Uterus (tissue), 3 donors: ENCODE measurements at regions not wholly inside any gene's neighbourhood (a gene's known extent, or its start where the extent isn't known, plus 50 kb on each side); places are given as distances from the start of the nearest gene placed in this dataset.

ENCODE experiments used
- DNase-seq, 2 donors: peaks; one replicate each; pipeline ENCODE4 v3.0.0-alpha.2; 2019 to 2020
- H3K27ac ChIP-seq, 2 donors: fragments of 200-600 bp; sonication (generic); 1 replicate in 1 of 2; 2 replicates in 1 of 2; pipeline ENCODE4 v1.5.1; 2016 to 2018
- H3K27me3 ChIP-seq, 2 donors: fragments of 200-600 bp; sonication (generic); one replicate each; pipeline ENCODE4 v1.5.1; 2018 to 2019; ENCODE audit warnings: control low read depth in 1 of 2
- H3K36me3 ChIP-seq, 2 donors: fragments of 200-600 bp; sonication (generic); one replicate each; pipeline ENCODE4 v1.5.1; 2019; ENCODE audit warnings: control low read depth in 1 of 2
- H3K4me1 ChIP-seq, 2 donors: fragments of 200-600 bp; sonication (generic); one replicate each; pipeline ENCODE4 v1.5.1; 2018 to 2019; ENCODE audit warnings: control low read depth in 1 of 2
- H3K4me3 ChIP-seq, 2 donors: fragments of 200-600 bp; sonication (generic); 1 replicate in 1 of 2; 2 replicates in 1 of 2; pipeline ENCODE4 v1.5.1; 2018 to 2019; ENCODE audit warnings: mild to moderate bottlenecking in 1 of 2
- H3K9me3 ChIP-seq, 2 donors: fragments of 200-600 bp; sonication (generic); one replicate each; pipeline ENCODE4 v1.5.1; 2019; ENCODE audit warnings: control low read depth in 1 of 2
- CTCF ChIP-seq, 4 experiments: fragments of 200-600 bp in 2 of 4; fragments of 450-650 bp in 2 of 4; sonication (generic) in 2 of 4; IDR thresholded peaks; one replicate each; pipeline ENCODE4 v1.5.1; 2016 to 2019; ENCODE audit warnings: antibody characterized with exemption in 4 of 4, mild to moderate bottlenecking in 2 of 4, moderate library complexity in 1 of 4
- POLR2A ChIP-seq, 2 donors: fragments of 450-650 bp; IDR thresholded peaks; one replicate each; pipeline ENCODE4 v1.6.1; 2016; ENCODE audit warnings: antibody characterized with exemption in 2 of 2, mild to moderate bottlenecking in 1 of 2, moderate library complexity in 1 of 2
- intact Hi-C: fragments of 100-400 bp; cut with DNase I; formaldehyde crosslinking; loops from one replicate; pipeline ENCODE4 v1.15.1; 2023; ENCODE audit warnings: low total_unique reads
- donor health status: DM: yes; HTN: yes; CAD: no.

- H3K9me3 ChIP-seq, result no peaks in the 10 kb centered on the region
- DNase-seq, result no peak
- TF ChIP-seq CTCF (IDR thresholded peaks at IDR 0.05) (no peak), POLR2A (IDR thresholded peaks at IDR 0.05) (no peak)
- intact Hi-C loops, result no loop called here
- H3K4me3 ChIP-seq, result no peak overlapping the region
- no peaks in the 10 kb centered on the region for H3K4me1 ChIP-seq
- H3K27ac ChIP-seq, result no peak overlapping the region
- H3K36me3 ChIP-seq, result no peaks in the 10 kb centered on the region
- H3K27me3 ChIP-seq, result no peaks in the 10 kb centered on the region
Observed at GRCh38 chr18:40066368-40066767, 1888.7 kb upstream of the PIK3C3 start.

- no peaks in the 10 kb centered on the region for H3K27me3 ChIP-seq
- TF ChIP-seq POLR2A (IDR thresholded peaks at IDR 0.05) (no peak), CTCF (IDR thresholded peaks at IDR 0.05) (no peak)
- no peak overlapping the region for H3K4me3 ChIP-seq
- no peak overlapping the region for H3K27ac ChIP-seq
- H3K4me1 ChIP-seq, result no peaks in the 10 kb centered on the region
- H3K9me3 ChIP-seq, result no peaks in the 10 kb centered on the region
- no peak for DNase-seq
- H3K36me3 ChIP-seq, result no peaks in the 10 kb centered on the region
- intact Hi-C loops, result no loop called here
Observed at GRCh38 chr18:40063488-40063887, 1891.5 kb upstream of the PIK3C3 start.

GRCh38 chr18:40061086-40061485, 1893.9 kb upstream of the PIK3C3 start:
- intact Hi-C loops, result no loop called here
- TF ChIP-seq POLR2A (IDR thresholded peaks at IDR 0.05) (no peak), CTCF (IDR thresholded peaks at IDR 0.05) (no peak)

GRCh38 chr18:40060562-40060961, 1894.5 kb upstream of the PIK3C3 start:
- TF ChIP-seq CTCF (IDR thresholded peaks at IDR 0.05) (no peak), POLR2A (IDR thresholded peaks at IDR 0.05) (no peak)

More at GRCh38 chr18:40061086-40061485, 1893.9 kb upstream of the PIK3C3 start:
- H3K27ac ChIP-seq, result no peak overlapping the region
- no peaks in the 10 kb centered on the region for H3K9me3 ChIP-seq
- no peak overlapping the region for H3K4me3 ChIP-seq
- no peak for DNase-seq
- H3K36me3 ChIP-seq, result no peaks in the 10 kb centered on the region
- H3K27me3 ChIP-seq, result no peaks in the 10 kb centered on the region
- no peaks in the 10 kb centered on the region for H3K4me1 ChIP-seq

GRCh38 chr18:40058811-40059570, 1896.0 kb upstream of the PIK3C3 start:
- no peaks in the 10 kb centered on the region for H3K36me3 ChIP-seq
- H3K4me1 ChIP-seq, result no peaks in the 10 kb centered on the region
- H3K4me3 ChIP-seq, result no peak overlapping the region
- TF ChIP-seq POLR2A (IDR thresholded peaks at IDR 0.05) (no peak), CTCF (IDR thresholded peaks at IDR 0.05) (no peak)
- no peak overlapping the region for H3K27ac ChIP-seq
- no peaks in the 10 kb centered on the region for H3K9me3 ChIP-seq
- H3K27me3 ChIP-seq, result no peaks in the 10 kb centered on the region
- intact Hi-C loops, result no loop called here
- DNase-seq, result no peak

More at GRCh38 chr18:40060562-40060961, 1894.5 kb upstream of the PIK3C3 start:
- no peaks in the 10 kb centered on the region for H3K36me3 ChIP-seq
- no peak for DNase-seq
- H3K4me1 ChIP-seq, result no peaks in the 10 kb centered on the region
- H3K27me3 ChIP-seq, result no peaks in the 10 kb centered on the region
- H3K27ac ChIP-seq, result no peak overlapping the region
- no peaks in the 10 kb centered on the region for H3K9me3 ChIP-seq
- no peak overlapping the region for H3K4me3 ChIP-seq
- intact Hi-C loops, result no loop called here
